22Rv1 (cell line): ENCODE measurements at regions not wholly inside any gene's neighbourhood (a gene's known extent, or its start where the extent isn't known, plus 50 kb on each side); places are given as distances from the start of the nearest gene placed in this dataset.

Experiments
- H3K27ac ChIP-seq: fragments of 450-650 bp; 2 replicates; pipeline ENCODE4 v1.5.1; 2017
- ZFX ChIP-seq: fragments of 450-650 bp; IDR thresholded peaks from 2 replicates; pipeline ENCODE4 v1.6.1; 2017; ENCODE audit warnings: antibody characterized with exemption, borderline replicate concordance
- TF ChIP-seq, protein P1 (sequence below): fragments of 450-650 bp; IDR thresholded peaks from 2 replicates; pipeline ENCODE4 v1.5.1; 2017; ENCODE audit warnings: mild to moderate bottlenecking

DNA sequence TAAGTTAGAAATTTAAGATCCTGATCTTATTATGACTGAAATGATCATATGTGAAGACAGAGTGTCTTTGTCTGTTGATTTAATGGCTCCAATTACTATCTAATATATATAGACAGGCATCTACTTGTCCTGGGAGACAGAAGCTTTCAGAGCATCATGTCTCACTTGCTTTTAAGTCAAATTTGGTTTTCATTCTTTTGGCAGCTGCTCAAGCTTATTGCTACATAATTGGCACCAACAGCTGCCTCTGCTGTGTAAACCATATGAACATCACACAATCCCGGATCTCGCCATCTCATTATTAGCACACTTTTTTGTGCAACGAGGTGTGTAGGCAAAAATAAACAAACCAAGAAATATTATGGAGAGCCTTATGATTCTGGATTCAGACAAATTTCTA lies 1717.9 kb downstream of the EFNA5 start:
- no peak for TF ChIP-seq ZFX
- TF ChIP-seq, protein P1, sequence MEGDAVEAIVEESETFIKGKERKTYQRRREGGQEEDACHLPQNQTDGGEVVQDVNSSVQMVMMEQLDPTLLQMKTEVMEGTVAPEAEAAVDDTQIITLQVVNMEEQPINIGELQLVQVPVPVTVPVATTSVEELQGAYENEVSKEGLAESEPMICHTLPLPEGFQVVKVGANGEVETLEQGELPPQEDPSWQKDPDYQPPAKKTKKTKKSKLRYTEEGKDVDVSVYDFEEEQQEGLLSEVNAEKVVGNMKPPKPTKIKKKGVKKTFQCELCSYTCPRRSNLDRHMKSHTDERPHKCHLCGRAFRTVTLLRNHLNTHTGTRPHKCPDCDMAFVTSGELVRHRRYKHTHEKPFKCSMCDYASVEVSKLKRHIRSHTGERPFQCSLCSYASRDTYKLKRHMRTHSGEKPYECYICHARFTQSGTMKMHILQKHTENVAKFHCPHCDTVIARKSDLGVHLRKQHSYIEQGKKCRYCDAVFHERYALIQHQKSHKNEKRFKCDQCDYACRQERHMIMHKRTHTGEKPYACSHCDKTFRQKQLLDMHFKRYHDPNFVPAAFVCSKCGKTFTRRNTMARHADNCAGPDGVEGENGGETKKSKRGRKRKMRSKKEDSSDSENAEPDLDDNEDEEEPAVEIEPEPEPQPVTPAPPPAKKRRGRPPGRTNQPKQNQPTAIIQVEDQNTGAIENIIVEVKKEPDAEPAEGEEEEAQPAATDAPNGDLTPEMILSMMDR: no peak
- no peak overlapping the region for H3K27ac ChIP-seq

- no peak for TF ChIP-seq ZFX
- TF ChIP-seq, protein P1: no peak
- H3K27ac ChIP-seq: no peak overlapping the region
Measured at GRCh38 chr5:105947461-105947860, 1723.3 kb downstream of the EFNA5 start.

GRCh38 chr5:105945203-105945972 lies 1725.3 kb downstream of the EFNA5 start:
- H3K27ac ChIP-seq: no peak overlapping the region
- TF ChIP-seq, protein P1: no peak

GRCh38 chr5:105940181-105940580 lies 1730.6 kb downstream of the EFNA5 start:
- TF ChIP-seq, protein P1: no peak
- TF ChIP-seq ZFX: no peak
- no peak overlapping the region for H3K27ac ChIP-seq

DNA sequence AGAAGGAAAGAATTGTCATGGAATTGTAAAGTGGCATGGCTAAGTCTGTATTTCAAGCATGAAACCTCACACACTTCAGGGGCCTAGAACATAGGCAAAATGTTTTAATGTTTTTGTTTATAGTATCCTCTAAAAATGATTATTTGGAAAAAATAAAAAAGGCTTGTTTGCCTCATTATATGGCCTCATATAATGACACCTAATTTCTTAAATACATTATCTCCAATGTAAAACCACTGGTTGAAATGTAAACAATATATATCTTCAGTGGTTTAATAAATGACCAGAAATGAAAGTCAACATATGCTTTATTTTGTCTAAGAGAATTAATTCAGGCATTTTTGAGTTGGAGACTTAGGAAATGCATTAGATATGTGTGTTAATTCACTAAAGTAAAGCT lies 1736.6 kb downstream of the EFNA5 start:
- H3K27ac ChIP-seq: no peak overlapping the region
- no peak for TF ChIP-seq ZFX
- TF ChIP-seq, protein P1: no peak

DNA sequence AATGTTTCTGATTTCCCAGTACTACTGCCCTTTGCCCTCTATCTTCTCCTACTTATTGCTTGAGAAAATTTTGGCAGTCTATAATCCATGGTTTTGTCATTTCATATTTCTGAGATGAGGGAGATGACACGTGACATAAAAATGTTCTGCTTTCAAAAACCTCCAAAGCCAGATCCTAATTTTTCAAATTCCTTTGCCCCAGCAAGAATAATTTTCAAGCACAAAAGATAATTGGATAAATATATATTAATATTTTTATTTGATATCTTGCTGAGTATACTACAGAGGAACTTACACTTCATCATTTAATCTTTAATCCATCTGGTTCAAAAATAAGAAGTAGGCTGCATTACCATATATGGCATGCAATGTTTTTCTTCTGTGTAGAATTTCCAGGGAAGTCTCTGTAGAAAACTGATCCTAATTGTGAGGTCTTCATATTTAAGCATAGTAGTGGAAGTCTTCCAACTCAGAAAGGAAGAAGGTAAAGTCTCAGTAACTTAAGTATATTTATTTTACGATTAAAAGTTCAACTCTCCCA lies 1738.8 kb downstream of the EFNA5 start:
- H3K27ac ChIP-seq: no peak overlapping the region
- no peak for TF ChIP-seq ZFX
- TF ChIP-seq, protein P1: no peak

DNA sequence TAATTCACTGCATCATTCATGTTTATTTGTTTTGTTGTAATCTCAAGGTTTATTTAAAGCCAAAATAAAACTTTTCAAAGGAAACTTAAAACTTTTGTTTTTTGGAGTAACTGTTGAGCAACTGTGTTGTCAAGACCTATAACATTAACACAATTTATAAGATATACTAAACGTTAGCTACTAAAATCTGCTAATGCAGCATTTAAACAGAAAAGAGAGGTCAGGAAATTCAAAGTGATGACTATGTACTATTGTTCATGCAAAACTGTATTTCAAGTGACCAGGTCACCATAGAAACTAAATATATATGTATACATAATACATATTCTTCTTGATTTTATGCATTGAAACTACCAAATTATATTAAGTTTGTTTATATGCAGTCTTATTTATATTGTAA lies 1740.9 kb downstream of the EFNA5 start:
- TF ChIP-seq ZFX: no peak
- TF ChIP-seq, protein P1: no peak
- H3K27ac ChIP-seq: no peak overlapping the region
